Sigmoid colon (tissue), 6 donors: ENCODE measurements at regions not wholly inside any gene's neighbourhood (a gene's known extent, or its start where the extent isn't known, plus 50 kb on each side); places are given as distances from the start of the nearest gene placed in this dataset.

Source experiments
- DNase-seq: peaks from one replicate; pipeline ENCODE4 v3.0.0-alpha.2; 2019
- H3K27ac ChIP-seq, 4 donors: fragments of 200-600 bp; sonication (generic); one replicate each; pipeline ENCODE4 v1.5.1; 2016 to 2019; ENCODE audit warnings: mild to moderate bottlenecking in 1 of 4
- H3K27me3 ChIP-seq, 3 donors: fragments of 200-600 bp; sonication (generic); one replicate each; pipeline ENCODE4 v1.5.1; 2019; ENCODE audit warnings: mild to moderate bottlenecking in 1 of 3
- H3K36me3 ChIP-seq, 4 donors: fragments of 200-600 bp; sonication (generic); one replicate each; pipeline ENCODE4 v1.5.1; 2016 to 2019
- H3K4me1 ChIP-seq, 4 donors: fragments of 200-600 bp; sonication (generic); one replicate each; pipeline ENCODE4 v1.5.1; 2017 to 2019
- H3K4me3 ChIP-seq, 4 donors: fragments of 200-600 bp; sonication (generic); one replicate each; pipeline ENCODE4 v1.5.1; 2017 to 2019; ENCODE audit warnings: mild to moderate bottlenecking in 2 of 4, moderate library complexity in 1 of 4
- H3K9me3 ChIP-seq, 4 donors: fragments of 200-600 bp in 3 of 4; sonication (generic) in 3 of 4; one replicate each; pipeline versions ENCODE4 v1.5.1 to v1.6.1; 2013 to 2019
- CTCF ChIP-seq, 4 experiments: fragments of 450-650 bp in 3 of 4; fragments of 200-600 bp in 1 of 4; IDR thresholded peaks; one replicate each; pipeline ENCODE4 v1.5.1; 2016 to 2019; ENCODE audit warnings: antibody characterized with exemption in 4 of 4, mild to moderate bottlenecking in 3 of 4, moderate library complexity in 2 of 4
- EP300 ChIP-seq, 4 donors: sonication (generic); formaldehyde crosslinking; IDR thresholded peaks; one replicate each; pipeline ENCODE4 v1.6.1; 2017; ENCODE audit warnings: antibody characterized with exemption in 4 of 4
- POLR2A ChIP-seq, 2 donors: fragments of 450-650 bp; IDR thresholded peaks; one replicate each; pipeline ENCODE4 v1.6.1; 2016; ENCODE audit warnings: antibody characterized with exemption in 2 of 2, mild to moderate bottlenecking in 2 of 2, moderate library complexity in 2 of 2
- POLR2AphosphoS5 ChIP-seq, 4 donors: sonication (generic); formaldehyde crosslinking; IDR thresholded peaks; one replicate each; pipeline ENCODE4 v1.6.1; 2017; ENCODE audit warnings: antibody characterized with exemption in 4 of 4
- WGBS, 2 donors: extraction: QIAGEN DNeasy Blood & Tissue Kit; methylation state at CpG; one replicate each; pipeline ENCODE4 v1.1.7; 2013; 5-methylcytosine and 5-hydroxymethylcytosine counted together
- intact Hi-C: fragments of 100-400 bp; cut with DNase I; formaldehyde crosslinking; loops from one replicate; pipeline ENCODE4 v1.15.1; 2023
- donor health status: healthy with polysubstance abuse.
- donor health status: healthy.

GRCh38 chr2:6475155-6475940 is 390.4 kb downstream of the CMPK2 start:
- intact Hi-C loops: no loop called here
- Histone ChIP-seq H3K9me3 (no peaks in the 10 kb centered on the region), H3K4me1 (no peaks in the 10 kb centered on the region), H3K27ac (no peak overlapping the region), H3K36me3 (no peaks in the 10 kb centered on the region), H3K27me3 (no peaks in the 10 kb centered on the region), H3K4me3 (no peak overlapping the region)
- DNase-seq: no peak
- 80 to 83% methylated on average over 4 of the region's 4 CpGs for WGBS, 2 donors
- TF ChIP-seq CTCF (IDR thresholded peaks at IDR 0.05) (no peak), POLR2A (IDR thresholded peaks at IDR 0.05) (no peak), EP300 (IDR thresholded peaks at IDR 0.05) (no peak), POLR2AphosphoS5 (IDR thresholded peaks at IDR 0.05) (no peak)

GRCh38 chr2:6480514-6480913 is 385.2 kb downstream of the CMPK2 start:
- TF ChIP-seq POLR2A (IDR thresholded peaks at IDR 0.05): no peak
- no peak for TF ChIP-seq CTCF (IDR thresholded peaks at IDR 0.05)
- no peak for TF ChIP-seq POLR2AphosphoS5 (IDR thresholded peaks at IDR 0.05)
- 95 to 97% methylated on average over 4 of the region's 4 CpGs for WGBS, 2 donors
- Histone ChIP-seq H3K9me3 (no peaks in the 10 kb centered on the region), H3K36me3 (no peaks in the 10 kb centered on the region), H3K4me3 (no peak overlapping the region), H3K27me3 (no peaks in the 10 kb centered on the region), H3K27ac (no peak overlapping the region), H3K4me1 (no peaks in the 10 kb centered on the region)
- intact Hi-C loops: no loop called here
- no peak for DNase-seq

- Histone ChIP-seq H3K36me3 (no peaks in the 10 kb centered on the region), H3K4me1 (no peaks in the 10 kb centered on the region), H3K4me3 (no peak overlapping the region), H3K27ac (no peak overlapping the region), H3K27me3 (no peaks in the 10 kb centered on the region), H3K9me3 (no peaks in the 10 kb centered on the region)
- DNase-seq: no peak
- WGBS, 2 donors: 27 to 55% methylated on average over 4 of the region's 4 CpGs
- no peak for TF ChIP-seq POLR2A (IDR thresholded peaks at IDR 0.05)
- no peak for TF ChIP-seq POLR2AphosphoS5 (IDR thresholded peaks at IDR 0.05)
- no peak for TF ChIP-seq CTCF (IDR thresholded peaks at IDR 0.05)
- no peak for TF ChIP-seq EP300 (IDR thresholded peaks at IDR 0.05)
- intact Hi-C loops: no loop called here
These were observed 383.5 kb downstream of the CMPK2 start for GRCh38 chr2:6482256-6482655.

- no peaks in the 10 kb centered on the region for H3K36me3 ChIP-seq
- DNase-seq: no peak
- TF ChIP-seq CTCF (IDR thresholded peaks at IDR 0.05): no peak
- TF ChIP-seq POLR2A (IDR thresholded peaks at IDR 0.05): no peak
- no peak for TF ChIP-seq POLR2AphosphoS5 (IDR thresholded peaks at IDR 0.05)
- no peak for TF ChIP-seq EP300 (IDR thresholded peaks at IDR 0.05)
- no peak overlapping the region for H3K27ac ChIP-seq
- no peaks in the 10 kb centered on the region for H3K27me3 ChIP-seq
- H3K9me3 ChIP-seq: no peaks in the 10 kb centered on the region
- intact Hi-C loops: no loop called here
- WGBS, 2 donors: 70 to 78% methylated on average over 4 of the region's 4 CpGs
- H3K4me3 ChIP-seq: no peak overlapping the region
- H3K4me1 ChIP-seq: no peaks in the 10 kb centered on the region
These were observed 377.9 kb downstream of the CMPK2 start for GRCh38 chr2:6487765-6488164.

GRCh38 chr2:6492573-6492972 is 373.1 kb downstream of the CMPK2 start:
- no peaks in the 10 kb centered on the region for H3K4me1 ChIP-seq
- intact Hi-C loops: no loop called here
- TF ChIP-seq EP300 (IDR thresholded peaks at IDR 0.05): no peak
- TF ChIP-seq POLR2AphosphoS5 (IDR thresholded peaks at IDR 0.05): no peak
- no peak for TF ChIP-seq CTCF (IDR thresholded peaks at IDR 0.05)
- TF ChIP-seq POLR2A (IDR thresholded peaks at IDR 0.05): no peak
- no peaks in the 10 kb centered on the region for H3K27me3 ChIP-seq
- H3K4me3 ChIP-seq: no peak overlapping the region
- 13 to 47% methylated on average over 1 of the region's 1 CpG for WGBS, 2 donors
- no peaks in the 10 kb centered on the region for H3K36me3 ChIP-seq
- no peaks in the 10 kb centered on the region for H3K9me3 ChIP-seq
- H3K27ac ChIP-seq: no peak overlapping the region
- no peak for DNase-seq
